ENCODE measurements at regions not wholly inside any gene's neighbourhood (a gene's known extent, or its start where the extent isn't known, plus 50 kb on each side); places are given as distances from the start of the nearest gene placed in this dataset.

DNA sequence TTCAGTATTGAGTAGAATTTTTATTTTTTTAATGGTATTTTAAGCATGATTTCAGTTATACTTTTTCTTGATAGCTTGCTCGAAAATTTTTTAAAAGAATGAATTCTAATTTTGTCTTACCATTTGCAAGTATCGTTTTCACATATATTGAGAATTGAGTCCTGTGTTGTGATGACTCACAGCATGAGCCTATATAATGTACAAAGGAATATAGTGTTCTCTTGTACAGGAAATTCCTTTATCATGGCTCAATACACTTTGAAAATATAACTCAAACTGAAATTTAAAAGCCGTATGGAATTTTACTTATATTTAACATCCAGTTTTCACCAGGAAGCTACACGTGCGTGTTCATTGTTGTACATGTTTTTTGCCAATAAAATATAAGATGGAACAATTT lies 161.1 kb upstream of the TMTC4 start:
- H3K4me3 ChIP-seq (ENCODE audit: low read depth, low read length): no peak overlapping the region
- DNase-seq (ENCODE audit: low read depth, low spot score): no peak
- POLR2A ChIA-PET: no interaction called here
- TF ChIP-seq, protein P1, sequence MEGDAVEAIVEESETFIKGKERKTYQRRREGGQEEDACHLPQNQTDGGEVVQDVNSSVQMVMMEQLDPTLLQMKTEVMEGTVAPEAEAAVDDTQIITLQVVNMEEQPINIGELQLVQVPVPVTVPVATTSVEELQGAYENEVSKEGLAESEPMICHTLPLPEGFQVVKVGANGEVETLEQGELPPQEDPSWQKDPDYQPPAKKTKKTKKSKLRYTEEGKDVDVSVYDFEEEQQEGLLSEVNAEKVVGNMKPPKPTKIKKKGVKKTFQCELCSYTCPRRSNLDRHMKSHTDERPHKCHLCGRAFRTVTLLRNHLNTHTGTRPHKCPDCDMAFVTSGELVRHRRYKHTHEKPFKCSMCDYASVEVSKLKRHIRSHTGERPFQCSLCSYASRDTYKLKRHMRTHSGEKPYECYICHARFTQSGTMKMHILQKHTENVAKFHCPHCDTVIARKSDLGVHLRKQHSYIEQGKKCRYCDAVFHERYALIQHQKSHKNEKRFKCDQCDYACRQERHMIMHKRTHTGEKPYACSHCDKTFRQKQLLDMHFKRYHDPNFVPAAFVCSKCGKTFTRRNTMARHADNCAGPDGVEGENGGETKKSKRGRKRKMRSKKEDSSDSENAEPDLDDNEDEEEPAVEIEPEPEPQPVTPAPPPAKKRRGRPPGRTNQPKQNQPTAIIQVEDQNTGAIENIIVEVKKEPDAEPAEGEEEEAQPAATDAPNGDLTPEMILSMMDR (IDR thresholded peaks at IDR 0.05; ENCODE audit: insufficient read depth, low read length, missing control alignments): no peak
- CTCF ChIA-PET: no interaction called here

GRCh38 chr13:100833427-100833826 lies 158.8 kb upstream of the TMTC4 start:
- POLR2A ChIA-PET: no interaction called here

DNA sequence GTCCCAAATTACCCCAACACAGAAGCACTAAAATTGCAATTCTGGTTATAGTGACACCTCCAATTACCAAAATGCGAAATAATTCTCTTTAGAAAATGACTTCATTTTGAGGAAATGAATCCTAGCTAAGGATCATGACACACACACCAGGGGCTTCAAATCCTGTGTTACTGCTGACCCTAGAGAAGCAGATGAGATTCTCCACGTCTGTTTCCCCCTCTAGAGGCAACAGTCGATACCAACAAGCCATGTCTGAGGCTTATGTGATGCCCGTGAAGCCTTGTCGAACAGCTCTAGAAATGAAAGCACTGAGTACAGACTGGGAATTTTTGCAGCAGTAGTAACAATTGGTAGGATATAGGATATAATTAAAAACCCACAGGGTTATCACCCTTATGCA lies 153.6 kb upstream of the TMTC4 start:
- POLR2A ChIA-PET: no interaction called here
- H3K4me3 ChIP-seq (ENCODE audit: low read depth, low read length): no peak overlapping the region
- CTCF ChIA-PET: no interaction called here
- DNase-seq (ENCODE audit: low read depth, low spot score): no peak
- TF ChIP-seq, protein P1 (IDR thresholded peaks at IDR 0.05; ENCODE audit: insufficient read depth, low read length, missing control alignments): no peak

More at GRCh38 chr13:100833427-100833826, 158.8 kb upstream of the TMTC4 start:
- no peak overlapping the region for H3K4me3 ChIP-seq (ENCODE audit: low read depth, low read length)
- TF ChIP-seq, protein P1 (IDR thresholded peaks at IDR 0.05; ENCODE audit: insufficient read depth, low read length, missing control alignments): no peak
- DNase-seq (ENCODE audit: low read depth, low spot score): no peak
- CTCF ChIA-PET: no interaction called here

GRCh38 chr13:100827489-100828176 lies 153.0 kb upstream of the TMTC4 start:
- POLR2A ChIA-PET: no interaction called here
- no peak overlapping the region for H3K4me3 ChIP-seq (ENCODE audit: low read depth, low read length)
- no peak for DNase-seq (ENCODE audit: low read depth, low spot score)
- CTCF ChIA-PET: interaction anchor here (0.8 kb wide), 1 partner anchor 273 kb away, joined by 3 read pairs; no protein-coding TSS in a partner anchor
- TF ChIP-seq, protein P1 (IDR thresholded peaks at IDR 0.05; ENCODE audit: insufficient read depth, low read length, missing control alignments): no peak

GRCh38 chr13:100826441-100826840 lies 151.8 kb upstream of the TMTC4 start:
- TF ChIP-seq, protein P1 (IDR thresholded peaks at IDR 0.05; ENCODE audit: insufficient read depth, low read length, missing control alignments): no peak
- DNase-seq (ENCODE audit: low read depth, low spot score): no peak
- H3K4me3 ChIP-seq (ENCODE audit: low read depth, low read length): no peak overlapping the region
- ChIA-PET POLR2A (no interaction called here), CTCF (no interaction called here)

DNA sequence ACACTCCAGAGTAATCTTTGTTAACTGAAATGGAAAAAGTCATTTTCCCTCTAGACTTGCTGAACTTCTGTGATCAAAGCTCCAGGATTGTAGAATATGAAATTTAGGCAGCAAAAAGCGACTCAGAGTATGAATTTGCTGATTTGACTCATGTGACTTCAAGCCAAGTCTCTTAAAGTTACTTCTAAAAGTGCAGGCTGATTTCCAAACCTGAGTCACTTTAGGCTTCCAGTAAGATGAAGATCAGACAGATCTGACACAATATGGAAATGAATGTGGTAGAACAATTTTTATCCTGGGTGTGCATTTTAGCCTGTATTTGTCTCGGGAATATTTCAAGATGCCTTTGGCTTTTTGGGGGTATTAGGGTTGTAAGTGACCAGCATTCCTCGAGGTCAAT lies 151.0 kb upstream of the TMTC4 start:
- TF ChIP-seq, protein P1 (IDR thresholded peaks at IDR 0.05; ENCODE audit: insufficient read depth, low read length, missing control alignments): no peak
- no peak for DNase-seq (ENCODE audit: low read depth, low spot score)
- ChIA-PET CTCF (no interaction called here), POLR2A (no interaction called here)
- H3K4me3 ChIP-seq (ENCODE audit: low read depth, low read length): no peak overlapping the region

All from AG04449 (cell line).